HEK293 (cell line): ENCODE measurements at regions not wholly inside any gene's neighbourhood (a gene's known extent, or its start where the extent isn't known, plus 50 kb on each side); places are given as distances from the start of the nearest gene placed in this dataset.

Source experiments
- ZNF274 ChIP-seq, 2 experiments: fragments of 200-500 bp in 1 of 2; fragments of 450-650 bp in 1 of 2; sonication (Bioruptor generic) in 1 of 2; formaldehyde crosslinking in 1 of 2; IDR thresholded peaks; 2 replicates each; pipeline versions ENCODE4 v1.5.1 to v1.6.1; 2014 to 2016; ENCODE audit warnings: borderline replicate concordance in 1 of 2, inconsistent platforms in 1 of 2, low read length in 1 of 2, missing biosample characterization in 1 of 2, missing genetic modification characterization in 1 of 2
- TF ChIP-seq, protein P1 (sequence below): fragments of 450-650 bp; formaldehyde crosslinking; IDR thresholded peaks from 2 replicates; pipeline ENCODE4 v1.5.1; 2016; ENCODE audit warnings: missing biosample characterization, missing genetic modification characterization

DNA sequence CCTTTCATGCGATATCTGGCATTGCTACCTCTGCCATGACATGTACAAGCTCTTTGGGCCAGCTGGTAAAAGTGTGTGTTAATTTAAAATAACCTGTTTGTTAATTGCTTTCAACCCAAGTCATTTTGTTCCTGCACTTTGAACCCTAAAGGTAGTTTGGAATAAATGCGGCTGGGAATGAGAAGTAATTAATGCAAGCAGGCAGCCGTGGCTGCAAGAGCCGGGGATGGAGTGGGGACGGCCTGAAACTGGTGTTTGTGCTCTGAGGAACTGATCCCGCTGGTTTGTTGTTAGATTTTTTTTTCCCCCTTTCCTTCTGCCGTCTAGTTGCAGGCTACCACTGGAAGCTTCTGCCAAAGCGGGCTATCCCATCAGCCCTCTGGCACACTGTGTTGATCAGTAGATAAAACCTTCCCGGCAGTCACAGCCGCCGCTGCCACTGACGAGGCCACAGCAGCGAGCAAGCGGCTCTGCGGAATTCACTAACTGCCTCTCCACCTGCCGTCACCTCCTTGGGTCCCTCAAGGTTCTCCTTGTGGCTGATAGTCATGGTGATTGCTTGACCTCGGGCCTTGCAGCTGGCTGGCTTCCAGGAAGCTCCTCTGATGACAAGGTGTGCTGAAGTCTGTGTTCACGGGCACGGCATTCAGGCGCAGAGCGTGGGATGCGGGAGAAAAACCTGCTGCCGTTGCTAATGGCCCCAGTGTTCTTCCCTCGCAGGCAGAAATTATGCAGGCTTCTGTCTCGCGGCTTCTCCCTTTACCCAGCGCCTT is 315.9 kb downstream of the TFAP2A start:
- TF ChIP-seq ZNF274 (IDR thresholded peaks at IDR 0.05; ENCODE audit: low read length) (no peak), ZNF274 (tag by site-specific recombination; IDR thresholded peaks at IDR 0.05; ENCODE audit: borderline replicate concordance) (no peak)
- TF ChIP-seq, protein P1, sequence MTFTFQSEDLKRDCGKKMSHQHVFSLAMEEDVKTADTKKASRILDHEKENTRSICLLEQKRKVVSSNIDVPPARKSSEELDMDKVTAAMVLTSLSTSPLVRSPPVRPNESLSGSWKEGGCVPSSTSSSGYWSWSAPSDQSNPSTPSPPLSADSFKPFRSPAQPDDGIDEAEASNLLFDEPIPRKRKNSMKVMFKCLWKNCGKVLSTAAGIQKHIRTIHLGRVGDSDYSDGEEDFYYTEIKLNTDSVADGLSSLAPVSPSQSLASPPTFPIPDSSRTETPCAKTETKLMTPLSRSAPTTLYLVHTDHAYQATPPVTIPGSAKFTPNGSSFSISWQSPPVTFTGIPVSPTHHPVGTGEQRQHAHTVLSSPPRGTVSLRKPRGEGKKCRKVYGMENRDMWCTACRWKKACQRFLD (tag by site-specific recombination), result no peak
